Suprapubic skin (tissue), 4 donors: ENCODE measurements at regions not wholly inside any gene's neighbourhood (a gene's known extent, or its start where the extent isn't known, plus 50 kb on each side); places are given as distances from the start of the nearest gene placed in this dataset.

Experiments
- DNase-seq, 2 donors: peaks; one replicate each; pipeline ENCODE4 v3.0.0-alpha.2; 2019; ENCODE audit warnings: low spot score in 2 of 2
- H3K27ac ChIP-seq: fragments of 200-600 bp; sonication (generic); one replicate; pipeline ENCODE4 v1.5.1; 2019
- H3K27me3 ChIP-seq: fragments of 200-600 bp; sonication (generic); one replicate; pipeline ENCODE4 v1.5.1; 2019
- H3K36me3 ChIP-seq: fragments of 200-600 bp; sonication (generic); one replicate; pipeline ENCODE4 v1.5.1; 2019
- H3K4me1 ChIP-seq: fragments of 200-600 bp; sonication (generic); one replicate; pipeline ENCODE4 v1.5.1; 2019
- H3K4me3 ChIP-seq: fragments of 200-600 bp; sonication (generic); one replicate; pipeline ENCODE4 v1.5.1; 2019; ENCODE audit warnings: mild to moderate bottlenecking
- H3K9me3 ChIP-seq: fragments of 200-600 bp; sonication (generic); one replicate; pipeline ENCODE4 v1.5.1; 2019
- CTCF ChIP-seq, 2 donors: fragments of 200-600 bp in 1 of 2; fragments of 450-650 bp in 1 of 2; sonication (generic) in 1 of 2; IDR thresholded peaks; one replicate each; pipeline ENCODE4 v1.5.1; 2016 to 2019; ENCODE audit warnings: antibody characterized with exemption in 2 of 2, mild to moderate bottlenecking in 1 of 2, moderate library complexity in 1 of 2
- EP300 ChIP-seq: sonication (generic); formaldehyde crosslinking; IDR thresholded peaks from one replicate; pipeline ENCODE4 v1.6.1; 2017; ENCODE audit warnings: antibody characterized with exemption
- POLR2A ChIP-seq, 2 donors: fragments of 450-650 bp; IDR thresholded peaks; one replicate each; pipeline ENCODE4 v1.6.1; 2017; ENCODE audit warnings: antibody characterized with exemption in 2 of 2, mild to moderate bottlenecking in 2 of 2, moderate library complexity in 2 of 2
- POLR2AphosphoS5 ChIP-seq, 3 donors: sonication (generic); formaldehyde crosslinking; IDR thresholded peaks; one replicate each; pipeline ENCODE4 v1.6.1; 2017; ENCODE audit warnings: antibody characterized with exemption in 3 of 3
- WGBS: methylation state at CpG from one replicate; pipeline ENCODE4 v1.1.5; 2018; 5-methylcytosine and 5-hydroxymethylcytosine counted together

GRCh38 chr2:121006743-121007489 lies 271.2 kb downstream of the GLI2 start:
- 91% methylated on average over 10 of the region's 10 CpGs for WGBS
- TF ChIP-seq POLR2AphosphoS5 (IDR thresholded peaks at IDR 0.05) (no peak), CTCF (IDR thresholded peaks at IDR 0.05) (no peak), POLR2A (IDR thresholded peaks at IDR 0.05) (no peak), EP300 (no peak)
- DNase-seq, result no peak
- H3K9me3 ChIP-seq, result peaks cover 3% of the 10 kb centered on the region
- H3K27me3 ChIP-seq, result no peaks in the 10 kb centered on the region
- H3K4me1 ChIP-seq, result peaks cover 8% of the 10 kb centered on the region
- H3K36me3 ChIP-seq, result no peaks in the 10 kb centered on the region
- H3K27ac ChIP-seq, result no peak overlapping the region
- no peak overlapping the region for H3K4me3 ChIP-seq

- DNase-seq, result no peak
- 90% methylated on average over 2 of the region's 2 CpGs for WGBS
- TF ChIP-seq CTCF (IDR thresholded peaks at IDR 0.05) (no peak), EP300 (no peak)
Measured at GRCh38 chr2:121007490-121007853, 271.8 kb downstream of the GLI2 start.

GRCh38 chr2:121008975-121009374 lies 273.3 kb downstream of the GLI2 start:
- WGBS, result 76% methylated on average over 5 of the region's 5 CpGs
- no peak for DNase-seq
- Histone ChIP-seq H3K4me1 (peaks cover 8% of the 10 kb centered on the region), H3K27me3 (no peaks in the 10 kb centered on the region), H3K4me3 (no peak overlapping the region), H3K27ac (no peak overlapping the region), H3K9me3 (peaks cover 3% of the 10 kb centered on the region), H3K36me3 (no peaks in the 10 kb centered on the region)
- no peak for TF ChIP-seq CTCF (IDR thresholded peaks at IDR 0.05)
- TF ChIP-seq POLR2A (IDR thresholded peaks at IDR 0.05), result no peak
- TF ChIP-seq POLR2AphosphoS5 (IDR thresholded peaks at IDR 0.05), result no peak
- no peak for TF ChIP-seq EP300

More at GRCh38 chr2:121007490-121007853, 271.8 kb downstream of the GLI2 start:
- Histone ChIP-seq H3K27me3 (no peaks in the 10 kb centered on the region), H3K36me3 (no peaks in the 10 kb centered on the region), H3K4me1 (peaks cover 8% of the 10 kb centered on the region), H3K27ac (no peak overlapping the region), H3K4me3 (no peak overlapping the region), H3K9me3 (peaks cover 3% of the 10 kb centered on the region)

GRCh38 chr2:121010998-121011397 lies 274.0 kb downstream of the TFCP2L1 start:
- TF ChIP-seq CTCF (IDR thresholded peaks at IDR 0.05), result no peak
- TF ChIP-seq EP300, result no peak
- no peak for TF ChIP-seq POLR2AphosphoS5 (IDR thresholded peaks at IDR 0.05)
- no peak for TF ChIP-seq POLR2A (IDR thresholded peaks at IDR 0.05)
- DNase-seq, result no peak
- Histone ChIP-seq H3K27me3 (no peaks in the 10 kb centered on the region), H3K36me3 (no peaks in the 10 kb centered on the region), H3K27ac (no peak overlapping the region), H3K4me3 (no peak overlapping the region), H3K9me3 (peaks cover 3% of the 10 kb centered on the region), H3K4me1 (no peaks in the 10 kb centered on the region)

GRCh38 chr2:121014876-121015275 lies 270.1 kb downstream of the TFCP2L1 start:
- Histone ChIP-seq H3K27me3 (no peaks in the 10 kb centered on the region), H3K4me1 (peaks cover 6% of the 10 kb centered on the region), H3K36me3 (no peaks in the 10 kb centered on the region), H3K9me3 (peaks cover 3% of the 10 kb centered on the region), H3K4me3 (no peak overlapping the region), H3K27ac (no peak overlapping the region)
- TF ChIP-seq POLR2AphosphoS5 (IDR thresholded peaks at IDR 0.05) (no peak), EP300 (no peak), CTCF (IDR thresholded peaks at IDR 0.05) (no peak), POLR2A (IDR thresholded peaks at IDR 0.05) (no peak)
- 94% methylated on average over 3 of the region's 3 CpGs for WGBS
- DNase-seq, result no peak
